ENCODE measurements at regions not wholly inside any gene's neighbourhood (a gene's known extent, or its start where the extent isn't known, plus 50 kb on each side); places are given as distances from the start of the nearest gene placed in this dataset.

- DNase-seq (ENCODE audit: insufficient read length) (no peak), FAIRE-seq (no peak)
- TF ChIP-seq POLR2A (IDR thresholded peaks at IDR 0.05; ENCODE audit: low read depth, low read length), result no peak
- TF ChIP-seq TAF1 (IDR thresholded peaks at IDR 0.05; ENCODE audit: borderline replicate concordance, low read depth, low read length), result no peak
- TF ChIP-seq POLR2AphosphoS5 (IDR thresholded peaks at IDR 0.05; ENCODE audit: low read depth, low read length), result no peak
Observed at GRCh38 chr13:76231522-76232167, 595.5 kb downstream of the LMO7 start.

DNA sequence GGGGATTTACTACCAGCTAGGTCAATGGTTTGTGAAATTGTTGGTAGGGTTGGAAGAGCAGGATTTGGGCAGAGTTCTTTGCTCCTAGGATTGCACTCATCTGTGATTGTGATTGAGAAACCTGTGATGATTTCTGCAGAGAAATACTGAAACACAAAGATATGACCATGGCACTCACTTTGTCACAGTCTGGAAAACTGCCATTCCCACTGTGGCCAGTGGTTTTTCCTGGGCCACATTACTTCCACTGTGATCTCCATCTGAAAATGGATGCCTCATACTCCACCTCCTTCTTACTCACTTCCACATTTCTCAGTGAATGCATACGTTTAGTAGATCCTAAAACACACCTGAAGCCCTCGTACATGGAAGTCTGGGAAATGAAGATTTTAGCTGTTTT lies 593.2 kb downstream of the LMO7 start:
- no peak for FAIRE-seq
- TF ChIP-seq TAF1 (IDR thresholded peaks at IDR 0.05; ENCODE audit: borderline replicate concordance, low read depth, low read length), result no peak
- TF ChIP-seq POLR2AphosphoS5 (IDR thresholded peaks at IDR 0.05; ENCODE audit: low read depth, low read length), result no peak
- no peak for TF ChIP-seq POLR2A (IDR thresholded peaks at IDR 0.05; ENCODE audit: low read depth, low read length)

DNA sequence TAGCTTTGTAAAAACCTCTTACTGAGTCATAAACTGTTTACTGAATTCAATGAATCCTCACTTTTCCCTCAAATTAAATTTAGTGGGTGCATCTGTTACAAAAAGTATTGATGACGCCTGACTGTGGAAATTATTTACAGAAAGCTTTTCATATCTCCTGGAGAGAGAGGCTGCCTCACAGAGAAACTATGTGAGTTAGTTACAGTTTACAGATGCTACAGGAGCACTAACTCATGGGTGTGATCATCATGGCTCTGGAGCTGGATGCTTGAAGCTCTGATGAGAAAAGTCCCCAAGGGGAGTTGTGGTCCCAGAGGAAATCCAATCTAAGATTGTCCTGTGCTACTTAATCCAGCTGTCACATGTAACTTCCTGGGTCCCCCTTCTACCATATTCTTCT lies 590.8 kb downstream of the LMO7 start:
- TF ChIP-seq POLR2AphosphoS5 (IDR thresholded peaks at IDR 0.05; ENCODE audit: low read depth, low read length), result no peak
- TF ChIP-seq TAF1 (IDR thresholded peaks at IDR 0.05; ENCODE audit: borderline replicate concordance, low read depth, low read length), result no peak
- TF ChIP-seq POLR2A (IDR thresholded peaks at IDR 0.05; ENCODE audit: low read depth, low read length), result no peak
- FAIRE-seq (no peak), DNase-seq (ENCODE audit: insufficient read length) (no peak)

More for the DNA sequence above, 593.2 kb downstream of the LMO7 start:
- no peak for DNase-seq (ENCODE audit: insufficient read length)

DNA sequence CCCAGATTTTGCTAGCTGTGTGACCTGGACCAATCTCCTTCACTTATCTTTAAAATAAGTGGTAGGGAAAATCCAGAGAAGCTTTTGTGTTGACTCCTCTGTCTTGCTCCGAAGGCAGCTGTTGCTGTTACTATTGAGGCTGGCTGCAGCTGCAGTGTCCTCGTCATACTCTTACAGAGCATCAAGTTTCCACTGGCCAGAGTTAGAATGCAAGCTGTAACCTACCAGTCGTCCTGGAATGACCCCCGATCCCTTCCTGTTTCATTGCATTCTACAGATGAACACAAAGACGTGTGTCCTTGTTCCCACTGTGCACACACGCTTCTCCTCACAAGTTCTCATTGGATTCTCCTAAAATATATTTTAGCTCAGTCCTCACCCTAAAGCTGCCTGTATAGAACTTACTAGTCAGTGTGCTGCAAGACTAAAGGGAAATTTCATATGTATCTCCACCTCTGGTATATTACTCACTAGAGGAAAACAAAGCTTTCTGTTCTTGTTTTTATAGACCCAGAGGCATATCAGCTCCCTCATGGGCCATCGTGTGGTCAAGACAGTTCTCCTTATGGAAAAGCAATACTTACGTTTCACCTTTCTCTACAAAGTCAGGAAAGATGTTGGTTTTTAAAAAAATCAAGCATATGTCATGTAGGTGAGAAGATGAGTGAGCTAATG lies 589.8 kb downstream of the LMO7 start:
- no peak for FAIRE-seq
- TF ChIP-seq TAF1 (IDR thresholded peaks at IDR 0.05; ENCODE audit: borderline replicate concordance, low read depth, low read length), result no peak
- no peak for TF ChIP-seq POLR2AphosphoS5 (IDR thresholded peaks at IDR 0.05; ENCODE audit: low read depth, low read length)
- TF ChIP-seq POLR2A (IDR thresholded peaks at IDR 0.05; ENCODE audit: low read depth, low read length), result no peak
- no peak for DNase-seq (ENCODE audit: insufficient read length)

DNA sequence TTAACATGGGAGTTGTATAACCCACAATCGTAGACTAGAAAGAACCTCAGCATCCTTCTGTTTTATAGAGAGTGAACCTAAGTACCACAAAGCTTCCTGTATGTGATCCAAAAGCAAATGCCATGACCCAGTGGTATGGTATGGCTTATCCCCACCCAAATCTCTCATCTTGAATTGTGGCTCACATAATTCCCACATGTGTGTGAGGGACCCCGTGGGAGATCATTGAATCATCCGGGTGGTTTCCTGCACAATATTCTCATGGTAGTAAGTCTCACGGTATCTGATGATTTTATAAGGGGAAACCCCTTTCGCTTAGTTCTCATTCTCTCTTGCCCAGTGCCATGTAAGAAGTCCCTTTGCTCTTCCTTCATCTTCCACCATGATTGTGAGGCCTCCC lies 587.9 kb downstream of the LMO7 start:
- FAIRE-seq, result no peak
- DNase-seq (ENCODE audit: insufficient read length), result no peak
- TF ChIP-seq POLR2AphosphoS5 (IDR thresholded peaks at IDR 0.05; ENCODE audit: low read depth, low read length), result no peak
- no peak for TF ChIP-seq POLR2A (IDR thresholded peaks at IDR 0.05; ENCODE audit: low read depth, low read length)
- TF ChIP-seq TAF1 (IDR thresholded peaks at IDR 0.05; ENCODE audit: borderline replicate concordance, low read depth, low read length), result no peak

GRCh38 chr13:76223565-76223964 lies 587.4 kb downstream of the LMO7 start:
- no peak for DNase-seq (ENCODE audit: insufficient read length)
- TF ChIP-seq POLR2A (IDR thresholded peaks at IDR 0.05; ENCODE audit: low read depth, low read length) (no peak), POLR2AphosphoS5 (IDR thresholded peaks at IDR 0.05; ENCODE audit: low read depth, low read length) (no peak), TAF1 (IDR thresholded peaks at IDR 0.05; ENCODE audit: borderline replicate concordance, low read depth, low read length) (no peak)
- no peak for FAIRE-seq

GRCh38 chr13:76222511-76222910 lies 586.4 kb downstream of the LMO7 start:
- TF ChIP-seq POLR2A (IDR thresholded peaks at IDR 0.05; ENCODE audit: low read depth, low read length) (no peak), TAF1 (IDR thresholded peaks at IDR 0.05; ENCODE audit: borderline replicate concordance, low read depth, low read length) (no peak), POLR2AphosphoS5 (IDR thresholded peaks at IDR 0.05; ENCODE audit: low read depth, low read length) (no peak)
- FAIRE-seq (no peak), DNase-seq (ENCODE audit: insufficient read length) (no peak)

GRCh38 chr13:76216729-76217128 lies 580.6 kb downstream of the LMO7 start:
- DNase-seq (ENCODE audit: insufficient read length) (no peak), FAIRE-seq (no peak)
- TF ChIP-seq TAF1 (IDR thresholded peaks at IDR 0.05; ENCODE audit: borderline replicate concordance, low read depth, low read length), result no peak

DNA sequence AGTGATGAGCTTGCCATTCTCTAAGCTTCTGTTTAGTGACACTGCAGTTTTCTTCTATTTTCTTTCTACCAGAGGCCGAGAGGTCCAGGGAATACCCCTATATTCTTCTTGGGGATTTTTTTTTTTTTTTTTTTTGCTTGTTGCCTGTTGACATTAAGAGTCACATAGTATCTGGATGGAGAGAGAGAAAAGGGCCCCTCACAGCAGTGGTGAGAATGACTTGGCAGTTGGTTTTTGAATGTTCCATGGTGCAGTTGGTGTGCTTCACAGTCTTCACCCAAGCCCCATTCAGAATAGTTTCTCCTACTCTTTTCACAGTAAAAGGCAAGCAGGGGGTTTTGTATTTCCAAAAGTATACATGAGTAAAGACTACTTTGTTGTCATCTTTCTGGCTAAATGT lies 577.9 kb downstream of the LMO7 start:
- TF ChIP-seq POLR2A (IDR thresholded peaks at IDR 0.05; ENCODE audit: low read depth, low read length) (no peak), POLR2AphosphoS5 (IDR thresholded peaks at IDR 0.05; ENCODE audit: low read depth, low read length) (no peak), TAF1 (IDR thresholded peaks at IDR 0.05; ENCODE audit: borderline replicate concordance, low read depth, low read length) (no peak)
- no peak for DNase-seq (ENCODE audit: insufficient read length)
- FAIRE-seq, result no peak

DNA sequence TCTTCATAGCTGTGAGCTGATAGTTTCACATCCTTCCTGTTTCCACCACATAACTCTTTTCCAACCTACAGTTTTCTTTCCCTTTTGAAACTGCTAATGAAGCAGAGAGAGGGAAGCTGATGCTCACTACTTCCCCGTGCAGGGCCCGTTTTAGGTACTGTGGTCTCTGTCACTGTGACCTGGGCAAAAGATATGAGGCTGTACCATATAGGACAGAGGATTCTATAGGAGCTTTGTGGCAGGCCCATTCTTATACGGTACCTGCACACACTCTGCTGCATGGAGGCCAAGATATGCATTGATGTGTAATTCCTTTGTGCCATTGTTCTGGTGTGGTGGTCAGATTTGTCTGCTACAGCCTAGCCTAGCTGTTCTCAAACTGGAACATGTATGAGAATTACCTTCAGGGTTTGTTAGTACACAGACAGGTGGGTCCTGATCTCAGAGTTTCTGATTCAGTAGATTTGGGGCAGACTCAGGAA lies 577.3 kb downstream of the LMO7 start:
- TF ChIP-seq POLR2AphosphoS5 (IDR thresholded peaks at IDR 0.05; ENCODE audit: low read depth, low read length) (no peak), TAF1 (IDR thresholded peaks at IDR 0.05; ENCODE audit: borderline replicate concordance, low read depth, low read length) (no peak), POLR2A (IDR thresholded peaks at IDR 0.05; ENCODE audit: low read depth, low read length) (no peak)
- FAIRE-seq (no peak), DNase-seq (ENCODE audit: insufficient read length) (no peak)

DNA sequence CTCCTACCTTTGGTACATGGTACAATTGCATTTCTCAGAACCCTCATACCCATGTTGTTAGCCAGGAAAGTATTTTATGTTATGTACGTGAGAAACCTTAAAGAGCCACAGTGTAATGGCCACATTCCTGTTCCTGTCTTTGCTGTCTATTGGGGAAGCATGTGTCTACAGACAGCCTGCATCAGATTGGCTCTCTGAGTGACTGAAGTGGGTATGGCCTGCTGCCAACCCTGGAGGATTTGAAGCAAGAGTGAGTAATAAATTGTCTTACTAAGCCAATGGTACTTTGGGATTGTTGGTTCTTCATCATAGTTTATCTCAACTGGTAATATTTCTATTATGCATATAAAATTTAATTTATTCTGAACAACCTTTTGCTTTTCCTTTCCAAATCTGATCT lies 574.1 kb downstream of the LMO7 start:
- TF ChIP-seq POLR2A (IDR thresholded peaks at IDR 0.05; ENCODE audit: low read depth, low read length), result no peak
- no peak for TF ChIP-seq TAF1 (IDR thresholded peaks at IDR 0.05; ENCODE audit: borderline replicate concordance, low read depth, low read length)
- FAIRE-seq (no peak), DNase-seq (ENCODE audit: insufficient read length) (no peak)

- no peak for FAIRE-seq
- TF ChIP-seq POLR2A (IDR thresholded peaks at IDR 0.05; ENCODE audit: low read depth, low read length) (no peak), TAF1 (IDR thresholded peaks at IDR 0.05; ENCODE audit: borderline replicate concordance, low read depth, low read length) (no peak), POLR2AphosphoS5 (IDR thresholded peaks at IDR 0.05; ENCODE audit: low read depth, low read length) (no peak)
- no peak for DNase-seq (ENCODE audit: insufficient read length)
Observed at GRCh38 chr13:76198568-76199163, 562.5 kb downstream of the LMO7 start.
